Body of pancreas (tissue), 4 donors: ENCODE measurements at regions not wholly inside any gene's neighbourhood (a gene's known extent, or its start where the extent isn't known, plus 50 kb on each side); places are given as distances from the start of the nearest gene placed in this dataset.

Experiments
- POLR2A ChIP-seq, 3 donors: fragments of 450-650 bp; IDR thresholded peaks; one replicate each; pipeline ENCODE4 v1.6.1; 2016; ENCODE audit warnings: antibody characterized with exemption in 3 of 3, mild to moderate bottlenecking in 2 of 3
- TF ChIP-seq, protein P1 (sequence below), 7 experiments: fragments of 450-650 bp in 4 of 7; fragments of 200-600 bp in 3 of 7; sonication (generic) in 3 of 7; IDR thresholded peaks; one replicate each; pipeline ENCODE4 v1.5.1; 2016 to 2019; ENCODE audit warnings: antibody characterized with exemption in 7 of 7

- TF ChIP-seq, protein P1, sequence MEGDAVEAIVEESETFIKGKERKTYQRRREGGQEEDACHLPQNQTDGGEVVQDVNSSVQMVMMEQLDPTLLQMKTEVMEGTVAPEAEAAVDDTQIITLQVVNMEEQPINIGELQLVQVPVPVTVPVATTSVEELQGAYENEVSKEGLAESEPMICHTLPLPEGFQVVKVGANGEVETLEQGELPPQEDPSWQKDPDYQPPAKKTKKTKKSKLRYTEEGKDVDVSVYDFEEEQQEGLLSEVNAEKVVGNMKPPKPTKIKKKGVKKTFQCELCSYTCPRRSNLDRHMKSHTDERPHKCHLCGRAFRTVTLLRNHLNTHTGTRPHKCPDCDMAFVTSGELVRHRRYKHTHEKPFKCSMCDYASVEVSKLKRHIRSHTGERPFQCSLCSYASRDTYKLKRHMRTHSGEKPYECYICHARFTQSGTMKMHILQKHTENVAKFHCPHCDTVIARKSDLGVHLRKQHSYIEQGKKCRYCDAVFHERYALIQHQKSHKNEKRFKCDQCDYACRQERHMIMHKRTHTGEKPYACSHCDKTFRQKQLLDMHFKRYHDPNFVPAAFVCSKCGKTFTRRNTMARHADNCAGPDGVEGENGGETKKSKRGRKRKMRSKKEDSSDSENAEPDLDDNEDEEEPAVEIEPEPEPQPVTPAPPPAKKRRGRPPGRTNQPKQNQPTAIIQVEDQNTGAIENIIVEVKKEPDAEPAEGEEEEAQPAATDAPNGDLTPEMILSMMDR (IDR thresholded peaks at IDR 0.05) = no peak
- no peak for TF ChIP-seq POLR2A (IDR thresholded peaks at IDR 0.05)
These were observed 102.5 kb downstream of the SPATA31D1 start for GRCh38 chr9:82091100-82091499.
